GM19372 (cell line): ENCODE measurements at regions not wholly inside any gene's neighbourhood (a gene's known extent, or its start where the extent isn't known, plus 50 kb on each side); places are given as distances from the start of the nearest gene placed in this dataset.
"Not testable (repeated sequence)": the region's sequence is repeated elsewhere in the genome, so short reads cannot be mapped to it uniquely, and the experiment has no call there.

Source experiments
- ATAC-seq: cut with Tn5 transposase; IDR thresholded peaks from one replicate; pipeline ENCODE4 v1.9.1; 2021; ENCODE audit warnings: mild to moderate bottlenecking, low read depth, moderate library complexity; ENCODE audit not compliant: unreplicated experiment

DNA sequence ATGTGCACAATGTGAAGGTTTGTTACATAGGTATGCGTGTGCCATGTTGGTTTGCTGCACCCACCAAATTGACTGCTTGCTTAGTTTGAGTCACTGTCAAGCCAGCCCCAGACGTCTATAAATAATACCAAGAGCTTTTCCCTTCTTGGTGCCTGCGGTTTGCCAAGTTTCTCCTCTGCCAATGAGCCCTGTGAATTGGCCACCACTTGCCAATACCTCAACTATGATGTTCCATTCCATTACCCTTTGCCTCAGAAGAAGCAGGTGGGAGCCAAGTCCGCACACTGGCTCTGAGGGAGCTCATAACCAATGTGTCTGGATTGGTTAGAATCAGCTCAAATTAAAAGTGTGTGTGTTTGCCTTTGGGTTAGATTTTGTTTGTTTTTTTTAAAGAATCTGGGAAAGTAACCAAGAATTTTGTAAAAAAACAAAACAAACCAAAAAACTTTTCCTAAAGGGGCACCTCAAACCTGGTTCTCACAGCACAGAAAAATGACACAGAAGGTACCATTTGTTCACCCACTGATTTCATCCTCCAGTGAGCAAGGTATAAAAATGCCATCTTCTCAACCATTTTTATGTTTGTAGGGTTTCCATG lies 209.3 kb upstream of the PRNP start:
- no peak for ATAC-seq

DNA sequence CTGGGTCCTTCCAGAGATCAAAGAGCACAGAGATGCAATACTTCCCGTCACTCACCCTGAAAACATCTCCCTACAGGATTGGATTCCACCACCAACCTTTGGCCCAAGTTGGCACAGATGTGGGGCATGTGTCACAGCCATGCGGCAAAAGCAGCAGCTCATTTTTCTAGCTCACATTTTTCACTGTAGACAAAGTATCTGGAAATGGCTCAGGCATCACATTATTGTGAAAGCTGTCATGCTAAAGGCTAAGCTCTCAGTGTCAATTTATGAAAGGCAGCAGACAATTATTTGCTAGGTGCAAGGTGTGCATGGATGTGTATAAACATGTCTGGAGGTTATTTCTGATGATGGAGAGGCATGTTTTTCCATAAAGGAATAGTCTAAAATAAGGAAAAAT lies 213.3 kb upstream of the PRNP start:
- ATAC-seq, result no peak

DNA sequence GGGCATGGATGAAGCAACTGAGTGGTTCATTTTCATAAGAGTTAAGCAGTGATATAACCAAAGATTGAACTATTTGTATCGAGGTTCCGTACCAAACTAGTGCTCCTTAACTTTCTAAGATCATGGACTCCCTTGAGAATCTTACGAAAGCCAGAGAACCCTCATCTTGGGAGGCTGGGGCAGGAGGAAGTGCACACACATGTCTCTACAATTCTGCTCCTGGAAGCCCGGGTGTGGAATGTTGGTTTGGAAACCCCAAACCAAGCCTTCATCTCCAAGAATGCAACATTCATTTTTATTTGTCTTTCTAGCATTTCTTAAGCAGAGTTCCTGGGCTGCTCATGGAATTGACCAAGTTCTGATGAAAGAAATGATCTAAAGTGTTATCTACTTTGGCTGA lies 215.0 kb upstream of the PRNP start:
- ATAC-seq, result no peak

DNA sequence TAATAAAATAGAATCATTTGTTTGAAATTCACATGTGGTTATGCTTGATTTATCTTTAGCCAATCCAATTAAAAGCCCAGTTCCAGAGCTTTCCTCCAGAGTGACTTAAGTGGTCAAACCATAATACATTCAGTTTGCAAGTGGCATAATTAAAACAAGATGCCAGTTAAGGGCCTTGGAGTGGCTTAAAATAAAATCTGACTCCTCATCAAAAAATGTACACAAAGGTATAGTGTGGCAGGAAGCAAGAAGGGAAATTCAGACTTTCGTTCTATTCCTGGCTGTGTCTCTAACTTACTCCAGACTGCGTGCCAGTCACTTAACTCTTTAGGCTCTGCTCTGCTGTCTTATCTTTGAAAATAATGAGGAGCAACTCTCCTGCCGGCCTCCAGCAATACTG lies 215.9 kb upstream of the PRNP start:
- ATAC-seq, result no peak

DNA sequence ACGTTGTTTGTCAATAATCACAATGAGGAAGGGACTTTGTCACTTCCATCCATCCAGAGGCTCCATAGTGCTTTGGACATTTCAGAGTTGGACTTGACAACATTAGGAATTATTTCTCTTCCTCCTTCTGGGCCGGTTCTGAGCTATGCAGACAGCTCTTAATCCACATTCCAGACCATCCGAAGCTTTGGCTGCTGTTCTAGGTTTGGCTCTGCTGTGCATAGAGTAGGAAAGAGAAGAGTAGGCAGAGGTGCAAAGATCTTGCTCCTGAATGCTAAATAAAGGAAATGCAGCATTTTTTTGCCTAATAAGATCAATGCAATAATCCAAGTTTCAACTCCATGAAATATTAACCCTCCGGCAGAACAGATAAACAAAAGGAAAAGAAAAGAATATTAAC lies 216.3 kb upstream of the PRNP start:
- no peak for ATAC-seq

DNA sequence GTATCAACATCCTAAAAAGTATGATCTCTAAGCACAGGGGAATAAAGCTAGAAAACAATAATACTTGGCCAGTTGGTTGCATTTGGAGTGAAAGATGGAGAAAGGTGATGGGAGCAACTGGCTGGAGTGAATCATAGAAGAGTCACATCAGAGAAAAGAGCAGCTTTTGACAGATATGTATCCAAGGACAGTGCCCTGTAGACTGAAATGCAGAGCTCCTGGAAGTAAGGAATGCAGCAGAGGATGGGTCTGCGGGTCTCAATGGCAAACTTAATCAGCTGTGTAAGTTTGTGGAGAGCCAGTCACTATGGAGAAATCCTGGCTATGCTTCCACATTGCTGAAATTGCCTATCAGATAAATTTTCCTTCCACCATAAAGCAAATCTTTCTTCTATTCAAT lies 218.1 kb upstream of the PRNP start:
- no peak for ATAC-seq

DNA sequence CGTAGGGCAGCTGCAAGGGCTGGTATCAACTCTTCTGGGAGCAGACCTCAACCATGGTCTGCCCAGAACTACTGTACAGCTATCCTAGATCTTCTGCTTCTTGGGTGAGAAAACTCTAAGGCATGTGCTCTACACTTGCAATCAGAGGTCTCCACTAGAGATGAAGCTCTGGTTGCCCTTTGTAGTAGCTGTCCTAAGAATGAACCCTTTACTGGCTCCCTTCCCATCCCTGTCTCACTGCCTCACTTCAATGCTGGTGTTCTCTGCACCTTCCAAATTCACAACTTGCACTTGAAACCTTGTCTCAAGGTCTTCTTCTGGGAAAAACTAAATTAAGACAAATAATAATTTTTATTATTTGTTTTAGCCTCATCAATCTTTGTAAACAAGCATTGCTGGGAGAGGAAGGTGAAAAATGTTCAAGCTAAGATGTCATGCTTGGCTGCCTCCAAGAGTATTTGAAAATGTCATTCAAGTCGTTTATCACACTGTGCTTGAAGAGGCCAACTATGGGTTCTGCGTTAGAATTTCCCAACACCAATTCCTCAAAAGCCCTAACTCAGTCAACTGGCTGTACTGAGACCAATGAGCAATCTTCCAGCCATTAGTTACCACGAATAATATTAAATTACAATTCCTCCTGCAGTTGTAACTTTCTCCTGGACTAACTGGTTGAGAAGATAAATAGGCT lies 216.9 kb upstream of the ADRA1D start:
- no peak for ATAC-seq

DNA sequence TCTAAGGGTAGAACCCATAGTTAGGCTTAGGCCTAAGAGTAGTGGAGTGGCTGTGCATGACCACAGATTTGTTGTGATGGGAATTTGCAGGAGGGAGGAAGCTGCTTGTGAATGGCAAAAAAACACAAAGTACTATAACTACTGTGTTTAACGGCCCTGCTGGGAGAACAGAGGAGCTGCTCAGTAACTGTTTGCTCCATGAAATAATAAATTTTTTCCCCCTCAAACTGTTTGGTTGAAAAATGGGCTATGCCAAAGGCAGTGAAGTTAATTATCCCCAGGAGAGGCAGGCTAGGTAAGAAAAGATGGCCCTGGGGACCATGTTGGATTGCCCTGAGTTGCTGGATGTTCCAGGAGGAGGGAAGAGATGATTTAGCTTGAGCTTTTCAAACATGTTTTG lies 216.1 kb upstream of the ADRA1D start:
- no peak for ATAC-seq

DNA sequence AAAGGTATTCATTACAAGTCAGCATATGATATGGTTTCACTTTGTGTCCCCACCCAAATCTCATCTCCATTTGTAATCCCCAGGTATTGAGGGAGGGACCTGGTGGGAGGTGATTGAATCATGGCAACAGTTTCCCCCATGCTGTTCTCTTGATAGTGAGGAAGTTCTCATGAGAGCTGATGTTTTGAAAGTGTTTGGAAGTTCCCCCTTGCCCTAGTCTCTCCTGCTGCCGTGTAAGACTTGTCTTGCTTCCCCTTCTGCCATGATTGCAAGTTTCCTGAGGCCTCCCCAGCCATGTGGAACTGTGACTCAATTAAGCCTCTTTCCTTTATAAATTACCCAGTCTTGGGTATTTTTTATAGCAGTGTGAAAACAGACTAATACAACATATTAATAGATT lies 213.7 kb upstream of the ADRA1D start:
- ATAC-seq, result not testable (repeated sequence)

DNA sequence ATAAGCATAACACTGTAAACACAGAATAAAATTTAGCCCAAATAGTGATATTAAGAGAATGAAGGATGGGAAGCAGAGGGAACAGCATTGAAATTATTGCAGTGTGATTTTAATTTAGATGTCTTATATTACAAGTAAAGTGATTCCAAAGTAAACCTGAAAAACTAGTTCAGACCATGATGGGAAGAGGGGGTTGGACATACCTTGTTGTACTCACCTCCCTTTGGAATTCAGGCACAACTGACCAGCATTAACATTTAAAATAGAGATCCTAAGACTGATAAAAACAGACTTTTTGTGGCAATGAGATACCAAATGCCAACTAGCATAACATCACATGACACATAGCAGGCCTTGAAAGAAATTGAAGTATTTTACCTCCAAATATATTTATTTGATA lies 210.0 kb upstream of the ADRA1D start:
- no peak for ATAC-seq

DNA sequence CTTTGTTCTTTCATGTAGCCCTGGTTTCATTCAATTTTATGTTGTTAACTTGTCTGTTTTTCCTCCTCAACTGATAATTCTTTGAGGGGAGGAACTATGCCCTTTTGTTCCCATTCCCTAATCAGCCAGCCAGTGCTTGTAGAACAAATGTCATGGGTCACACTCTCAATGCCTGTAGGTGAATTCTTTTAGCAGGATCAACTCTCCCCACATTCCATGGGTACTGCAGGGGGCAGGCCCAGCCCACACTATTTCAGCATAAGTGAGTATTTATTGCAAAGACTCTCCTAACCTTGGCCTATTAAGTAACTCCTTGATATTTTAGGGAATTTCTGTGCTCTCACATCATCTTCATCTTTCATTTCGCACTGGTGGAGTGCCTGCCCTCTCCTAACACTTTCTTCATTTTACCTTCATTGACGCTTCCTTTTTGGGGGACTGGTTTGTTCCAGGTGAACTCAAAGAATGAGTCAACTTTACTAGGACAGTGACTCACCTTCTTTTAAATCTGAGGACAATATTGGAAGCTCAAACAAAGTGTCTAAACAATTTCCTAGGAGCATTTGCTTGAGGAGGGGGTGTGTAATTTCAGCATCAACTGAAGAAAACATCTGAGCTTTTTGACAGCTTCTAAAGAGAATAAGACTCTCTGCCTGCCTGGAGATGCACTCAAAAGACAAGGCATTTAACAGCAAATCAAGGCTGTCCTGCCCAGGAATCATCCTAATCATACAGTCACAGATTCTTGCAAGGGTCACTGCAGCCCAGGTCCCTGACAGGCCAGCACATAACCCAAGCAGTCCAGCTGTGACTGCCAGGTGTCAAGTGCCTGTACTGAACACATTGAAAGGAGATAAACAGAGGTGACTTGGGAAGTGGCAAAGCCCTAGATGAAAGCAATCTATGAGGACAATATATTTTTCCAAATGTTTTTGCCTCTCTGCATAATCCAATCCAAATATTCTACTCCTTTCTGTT lies 208.8 kb upstream of the ADRA1D start:
- ATAC-seq, result no peak

DNA sequence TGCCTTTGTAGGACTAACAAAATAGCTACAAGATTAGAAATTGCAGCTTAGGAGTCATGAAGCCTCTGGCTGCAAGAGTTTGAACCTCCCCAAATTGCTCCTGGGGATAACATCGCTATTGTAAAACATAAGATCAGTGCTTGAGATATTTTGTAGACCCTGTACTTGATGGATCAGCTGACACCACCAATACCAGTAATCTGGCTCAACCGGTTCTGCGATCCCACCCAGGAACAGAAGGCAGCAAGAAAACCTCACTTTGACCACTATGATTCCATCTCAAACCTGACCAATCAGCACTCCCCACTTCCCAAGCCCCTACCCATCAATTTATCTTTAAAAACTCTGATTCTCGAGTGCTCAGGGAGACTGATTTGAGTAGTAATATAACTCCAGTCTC lies 206.9 kb upstream of the ADRA1D start:
- no peak for ATAC-seq

DNA sequence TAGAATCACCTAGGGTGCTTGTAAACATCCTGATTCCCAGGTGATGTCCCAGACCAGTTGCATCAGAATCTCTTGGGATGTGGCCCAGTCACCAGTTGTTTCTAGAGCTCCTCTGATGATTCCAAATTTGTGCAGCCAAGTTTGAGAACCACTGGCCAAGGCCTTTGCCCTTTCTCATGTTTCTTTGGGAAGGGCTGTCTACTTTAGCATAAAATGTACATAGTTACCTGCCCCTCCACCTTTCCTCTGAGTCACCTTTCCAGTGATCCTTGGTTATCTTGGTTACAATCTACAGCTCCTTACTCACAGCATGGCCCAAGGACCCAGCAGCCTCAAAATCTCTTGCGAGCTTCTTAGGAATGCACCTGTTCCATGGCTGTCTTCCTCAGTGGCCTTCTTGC lies 206.2 kb upstream of the ADRA1D start:
- no peak for ATAC-seq

DNA sequence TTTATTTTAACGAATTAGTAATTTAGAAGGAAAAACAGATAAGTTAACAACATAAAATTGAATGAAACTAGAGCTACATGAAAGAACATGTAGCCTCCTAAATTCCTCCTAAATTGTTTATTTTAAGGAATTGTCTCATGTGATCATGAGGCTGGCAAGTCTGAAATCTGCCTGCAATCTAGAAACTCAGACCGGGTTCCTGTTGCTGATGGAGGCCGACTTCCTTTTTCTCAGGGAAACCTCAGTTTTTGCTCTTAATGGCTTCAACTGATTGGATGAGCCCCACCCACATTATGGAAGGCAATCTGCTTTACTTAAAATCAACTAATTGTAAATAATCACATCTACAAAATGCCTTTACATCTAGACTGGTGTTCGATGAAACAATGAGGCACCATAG lies 205.0 kb upstream of the ADRA1D start:
- ATAC-seq, result no peak

DNA sequence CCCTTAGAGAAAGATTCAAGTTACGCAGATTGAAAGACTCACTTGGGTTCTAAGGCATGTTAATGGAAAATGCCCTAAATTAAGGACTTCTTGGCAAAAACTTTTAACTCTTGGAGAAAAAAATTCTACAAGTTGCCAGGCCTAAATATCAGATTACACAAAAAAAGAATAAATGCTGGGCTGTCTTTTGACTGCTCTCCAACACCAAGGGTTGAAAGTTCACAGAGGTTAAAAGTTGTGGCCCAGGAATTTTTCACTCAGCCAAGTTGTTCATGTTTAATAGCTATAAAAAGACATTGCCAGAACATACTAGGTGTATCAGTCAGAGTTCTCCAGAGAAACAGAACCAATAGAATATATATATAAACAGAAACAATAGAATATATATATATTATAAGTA lies 204.3 kb upstream of the ADRA1D start:
- ATAC-seq, result no peak

DNA sequence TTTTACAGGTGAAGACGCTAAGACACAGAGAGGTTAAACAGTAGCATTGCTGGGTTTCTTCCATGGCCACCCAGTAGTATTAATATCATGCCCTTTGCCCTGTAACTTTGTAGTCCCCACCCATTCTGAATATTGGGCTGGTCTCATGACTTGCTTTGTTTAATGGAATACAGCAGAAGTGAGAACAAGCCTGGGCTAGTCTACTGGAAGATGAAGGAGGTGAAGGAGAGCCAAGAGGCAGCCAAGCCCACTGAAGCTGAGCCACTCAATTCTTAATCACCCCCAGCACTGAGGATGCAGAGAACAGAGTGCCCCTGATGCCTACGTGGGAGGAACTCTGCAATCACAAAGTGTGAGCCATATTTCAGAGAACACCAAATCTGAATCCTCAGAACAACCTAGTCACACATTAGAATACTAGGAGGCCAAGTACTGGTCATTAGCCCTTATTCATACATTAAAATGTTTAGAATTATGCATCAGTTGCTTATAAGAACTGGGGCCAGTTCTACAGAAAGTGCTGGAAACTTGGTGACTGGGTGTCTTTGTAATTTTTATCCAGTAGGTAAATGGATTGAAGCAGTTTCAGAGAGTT lies 202.5 kb upstream of the ADRA1D start:
- no peak for ATAC-seq

DNA sequence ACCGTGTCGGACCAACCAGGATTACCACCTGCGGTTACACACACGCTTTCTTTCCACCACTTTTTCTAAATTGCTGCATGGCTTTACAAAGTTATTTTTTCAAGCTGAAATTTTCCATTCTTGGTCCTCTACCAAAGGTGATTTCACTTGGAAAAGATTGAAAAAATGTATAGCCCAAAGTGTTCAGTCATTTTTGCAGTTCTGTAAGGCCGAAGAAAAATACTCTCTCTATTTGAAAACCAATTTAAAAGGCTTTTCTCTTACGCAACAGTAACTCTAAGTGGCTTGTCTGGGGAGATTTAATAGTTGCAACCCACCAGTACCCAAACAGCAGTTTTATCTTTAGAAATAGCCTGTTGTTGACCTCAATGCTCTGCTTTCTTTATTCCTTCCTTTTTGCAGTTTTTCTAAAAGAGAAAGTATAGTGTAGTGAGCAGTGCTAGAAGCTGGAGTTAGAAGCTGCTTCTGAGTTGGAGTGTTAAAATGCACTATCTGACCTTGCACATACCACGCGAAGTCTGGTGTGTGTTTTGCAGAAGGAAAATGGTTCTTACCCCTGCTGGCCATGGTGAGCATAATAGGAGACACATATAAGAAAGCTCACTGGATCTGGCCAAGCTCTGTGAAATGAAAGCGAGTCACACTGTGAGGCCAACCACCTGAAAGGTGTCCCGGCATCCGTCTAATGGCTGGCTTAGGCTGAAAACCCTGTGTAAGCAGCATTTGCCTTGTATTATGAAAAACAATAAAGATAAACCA lies 201.0 kb upstream of the ADRA1D start:
- ATAC-seq, result no peak

DNA sequence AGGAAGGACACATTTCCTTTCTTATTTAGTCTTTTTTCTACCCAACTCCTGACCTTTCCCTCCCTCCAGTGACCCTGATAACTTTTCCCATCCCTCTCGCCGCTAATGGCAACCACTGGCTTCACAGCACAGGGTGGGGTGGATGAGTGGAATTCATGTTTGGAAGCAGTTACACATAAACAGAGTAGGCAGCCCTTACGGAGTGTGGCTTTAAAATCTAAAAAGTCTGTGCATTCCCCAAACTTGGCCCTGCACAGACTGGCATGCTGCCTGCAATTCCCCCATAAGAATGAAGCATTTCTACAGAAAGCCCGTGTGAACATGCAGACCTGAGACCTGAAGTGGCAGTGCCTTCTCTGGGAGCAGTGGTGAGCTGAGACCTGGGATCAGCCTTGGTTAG lies 196.7 kb upstream of the ADRA1D start:
- ATAC-seq, result no peak

DNA sequence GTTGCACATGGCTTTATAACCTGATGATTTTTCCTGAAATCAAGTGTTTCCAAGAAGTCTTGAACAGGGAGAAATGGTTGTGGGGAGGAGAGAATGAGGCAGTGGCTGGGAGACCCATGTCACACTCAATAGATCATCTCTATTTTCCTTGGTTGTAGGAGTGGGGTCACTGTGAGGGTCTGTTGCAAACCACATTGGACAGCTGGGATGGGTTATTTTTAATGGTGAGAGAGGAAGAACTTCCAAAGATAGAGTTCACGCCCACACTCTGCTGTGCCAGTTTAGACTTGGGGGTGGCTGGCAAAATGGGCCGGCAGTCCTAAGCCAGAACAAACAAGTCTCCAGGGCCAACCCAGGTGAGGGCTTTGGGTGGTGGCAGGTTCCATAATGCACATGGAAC lies 196.2 kb upstream of the ADRA1D start:
- no peak for ATAC-seq

DNA sequence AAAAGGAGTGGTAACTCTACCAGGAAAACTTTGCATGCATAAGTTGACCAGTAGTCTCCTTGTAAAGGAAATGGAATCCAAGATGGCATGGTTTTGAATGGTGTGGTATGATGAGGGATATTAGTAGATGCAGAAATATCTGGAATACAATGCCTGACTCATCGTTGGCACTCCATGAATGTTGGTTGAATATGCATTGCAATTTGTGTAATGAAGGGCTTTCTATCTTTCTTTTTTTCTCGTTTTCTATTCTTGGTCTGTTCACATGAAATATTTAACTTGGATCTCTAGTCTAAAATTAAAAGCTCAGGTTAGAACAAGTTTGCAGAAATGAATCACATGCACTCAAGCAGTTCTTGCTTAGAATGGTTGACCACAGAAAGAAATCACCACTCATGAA lies 195.3 kb upstream of the ADRA1D start:
- no peak for ATAC-seq
